Stimulated activated CD8-positive, alpha-beta memory T cell treated with anti-CD3 and anti-CD28 coated beads, Interleukin-15, amount 100 ng/mL, for 24 hours (primary cell): ENCODE measurements at regions not wholly inside any gene's neighbourhood (a gene's known extent, or its start where the extent isn't known, plus 50 kb on each side); places are given as distances from the start of the nearest gene placed in this dataset.
"Not testable (repeated sequence)": the region's sequence is repeated elsewhere in the genome, so short reads cannot be mapped to it uniquely, and the experiment has no call there.

Source experiments
- DNase-seq: peaks from one replicate; pipeline ENCODE4 v3.0.0-alpha.2; 2020; ENCODE audit warnings: low read depth

- DNase-seq, result no peak
These were observed 144.3 kb downstream of the CHIC2 start for GRCh38 chr4:53920116-53920515.

DNA sequence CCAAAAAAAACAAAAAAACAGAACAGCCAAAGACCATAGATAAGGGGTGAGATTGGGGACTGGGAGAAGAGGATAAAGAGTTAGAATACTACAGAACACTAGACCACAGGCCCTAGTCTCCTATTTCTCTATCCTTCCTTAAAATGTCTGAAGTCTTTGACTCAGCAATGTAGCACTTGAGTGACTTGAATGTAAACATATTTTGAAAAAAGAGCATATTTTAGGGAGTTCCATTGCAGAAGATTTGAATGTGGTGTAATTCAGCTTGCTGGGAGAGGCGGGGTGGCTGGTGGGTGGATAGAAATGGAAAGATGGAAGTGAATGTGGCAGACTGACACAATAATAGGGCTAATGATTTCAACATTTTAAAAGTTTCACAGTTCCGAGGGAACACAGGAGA, 144.9 kb downstream of the CHIC2 start:
- DNase-seq, result no peak

- DNase-seq, result no peak
These were observed 146.7 kb downstream of the CHIC2 start for GRCh38 chr4:53917729-53918128.

DNA sequence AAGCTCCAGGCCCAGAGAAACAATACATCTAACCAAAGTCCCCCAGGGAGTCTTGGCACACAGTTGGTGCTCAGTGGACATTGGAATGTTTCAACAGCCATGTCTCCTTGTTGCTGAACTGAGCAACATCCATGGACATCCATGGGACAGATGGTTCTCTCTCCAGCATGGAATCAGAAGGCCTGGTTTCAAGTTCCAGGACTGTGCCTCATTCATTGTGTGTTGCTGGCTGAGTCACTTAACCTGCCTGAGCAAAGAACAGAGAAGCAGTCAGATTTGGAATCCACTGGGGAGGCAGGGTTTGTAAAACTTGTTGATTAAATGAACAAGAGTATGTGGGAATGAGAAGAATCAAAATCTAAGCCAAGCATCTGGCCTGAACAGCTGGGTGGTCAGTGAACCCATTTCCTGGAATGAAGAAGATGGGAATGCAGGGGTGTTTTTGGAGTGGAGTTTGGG, 147.9 kb downstream of the CHIC2 start:
- DNase-seq, result no peak

GRCh38 chr4:53914313-53915016, 149.9 kb downstream of the CHIC2 start:
- DNase-seq, result no peak

DNA sequence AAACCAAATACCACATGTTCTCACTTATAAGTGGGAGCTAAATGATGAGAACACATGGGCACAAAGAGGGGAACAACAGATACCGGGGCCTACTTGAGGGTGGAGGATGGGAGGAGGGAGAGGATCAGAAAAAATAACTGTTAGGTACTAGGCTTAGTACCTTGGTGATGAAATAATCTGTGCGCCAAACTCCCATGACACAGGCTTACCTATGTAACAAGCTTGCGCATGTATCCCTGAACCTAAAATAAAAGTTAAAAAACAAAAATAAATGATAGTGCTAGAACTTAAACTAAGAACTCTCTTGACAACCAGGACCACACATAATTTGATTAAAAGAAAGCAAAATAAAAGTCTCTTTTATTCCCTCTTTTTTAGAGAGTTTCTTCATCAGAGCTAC, 150.6 kb downstream of the CHIC2 start:
- no peak for DNase-seq

DNA sequence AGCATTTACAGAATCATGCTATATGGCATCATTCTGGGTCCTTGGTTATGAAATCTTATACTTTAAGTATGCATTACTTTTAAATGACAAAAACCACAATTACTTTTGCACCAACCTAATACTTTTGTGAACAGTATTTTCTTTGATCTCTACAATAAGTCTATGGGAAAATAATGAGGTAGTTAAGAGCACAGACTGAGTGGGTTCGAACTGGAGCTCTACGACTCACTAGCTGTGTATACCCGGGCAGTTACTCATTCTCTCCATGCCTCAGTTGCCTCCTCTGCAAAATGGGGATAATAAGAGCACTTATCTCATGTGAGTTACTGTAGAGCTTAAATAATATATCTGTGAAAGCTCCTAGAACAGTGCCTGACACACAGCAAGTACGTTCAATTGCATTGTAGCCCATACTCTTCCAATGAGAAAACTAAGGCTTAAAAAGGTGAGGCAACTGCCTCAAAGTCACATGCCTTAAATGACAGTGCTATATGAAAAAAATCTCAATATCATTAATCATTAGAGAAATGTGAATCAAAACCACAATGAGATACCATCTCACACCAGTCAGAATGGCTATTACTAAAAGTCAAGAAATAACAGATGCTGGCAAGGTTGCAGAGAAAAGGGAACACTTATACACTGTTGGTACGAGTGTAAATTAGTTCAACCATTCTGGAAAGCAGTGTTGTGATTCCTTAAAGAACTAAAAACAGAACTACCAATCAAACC, 151.5 kb downstream of the CHIC2 start:
- no peak for DNase-seq

DNA sequence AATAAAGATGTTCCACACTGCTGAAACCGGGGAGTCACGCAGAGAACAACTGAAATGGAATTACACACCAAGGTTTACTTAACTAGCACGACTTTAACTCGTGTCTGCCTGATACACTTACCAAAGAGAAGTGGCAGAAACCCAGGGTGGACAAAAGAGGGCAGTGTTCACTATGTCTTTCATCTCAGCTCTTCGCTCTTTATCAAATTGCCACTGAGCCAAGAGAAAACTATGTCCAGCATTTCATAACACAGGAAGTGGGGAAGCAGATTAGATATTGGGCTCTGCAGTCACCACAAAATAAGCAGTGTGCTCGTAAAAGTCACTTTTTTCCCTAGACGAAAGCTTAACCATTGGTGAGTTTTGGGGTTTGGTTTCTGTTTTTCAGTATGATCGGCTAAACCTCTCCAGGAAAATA, 155.7 kb downstream of the CHIC2 start:
- no peak for DNase-seq

GRCh38 chr4:53907772-53908171, 156.6 kb downstream of the CHIC2 start:
- no peak for DNase-seq

DNA sequence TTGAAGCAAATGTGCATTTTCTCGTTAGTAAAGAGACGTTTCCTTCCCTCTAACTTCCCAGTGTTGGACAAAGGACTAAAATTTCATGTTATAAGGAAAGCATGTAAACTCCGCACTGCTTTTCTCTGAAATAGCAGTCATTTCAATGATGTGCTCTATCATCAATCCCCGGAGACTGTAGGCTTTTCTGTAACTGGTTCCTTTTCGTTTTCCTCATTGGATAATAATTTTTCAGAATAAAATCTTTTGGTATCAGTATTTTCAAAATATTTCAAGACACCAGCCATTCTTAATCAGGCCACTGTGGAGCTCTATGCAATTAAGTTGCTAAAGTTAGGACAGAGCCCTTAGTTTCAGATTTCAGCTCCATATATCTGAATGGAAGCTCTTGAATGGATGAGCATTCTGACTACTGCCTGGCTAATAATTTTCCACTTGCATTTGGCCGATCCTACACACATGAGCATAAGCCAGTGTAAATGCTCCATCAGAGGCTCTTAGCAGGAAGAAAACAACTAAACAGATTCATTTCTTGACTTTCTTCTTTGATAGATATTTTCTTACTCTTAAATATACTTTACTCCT, 157.7 kb downstream of the CHIC2 start:
- DNase-seq, result no peak

GRCh38 chr4:53905941-53906377, 158.4 kb downstream of the CHIC2 start:
- no peak for DNase-seq

DNA sequence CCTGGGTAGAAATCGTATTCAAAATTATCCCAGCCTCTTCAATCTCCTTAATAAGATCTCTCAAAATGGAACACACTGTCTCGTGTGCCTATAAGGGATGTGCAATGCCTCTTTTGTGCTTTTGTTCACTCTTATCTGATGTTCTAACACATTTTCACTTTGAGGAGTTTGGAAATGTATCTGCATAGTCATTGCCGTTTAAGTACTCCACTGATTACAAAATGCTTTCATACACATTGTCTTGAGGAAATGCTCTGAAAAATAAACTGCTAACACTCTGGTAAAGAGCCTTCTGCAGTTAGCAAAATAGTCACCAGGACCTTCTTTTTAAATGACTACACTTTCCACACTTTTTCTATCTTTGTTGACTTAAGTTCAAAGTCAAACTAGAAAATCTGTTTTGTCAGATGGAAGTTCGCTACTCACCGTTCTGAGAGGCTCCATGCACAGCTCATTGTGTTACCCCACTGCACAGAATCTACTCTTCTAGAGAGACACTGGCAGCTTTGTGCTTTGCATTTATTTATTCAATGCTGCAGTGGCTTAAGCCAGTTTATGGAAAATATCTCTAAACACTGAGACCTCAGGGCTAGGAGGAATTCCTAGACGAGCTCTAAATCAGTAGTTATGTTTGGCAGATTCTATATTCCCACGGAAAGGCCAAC, 159.0 kb downstream of the CHIC2 start:
- DNase-seq, result no peak

GRCh38 chr4:53902786-53903185, 161.6 kb downstream of the CHIC2 start:
- no peak for DNase-seq

GRCh38 chr4:53900271-53900649, 164.1 kb downstream of the CHIC2 start:
- DNase-seq, result no peak

- DNase-seq, result no peak
These were observed 164.7 kb downstream of the CHIC2 start for GRCh38 chr4:53899586-53900270.

DNA sequence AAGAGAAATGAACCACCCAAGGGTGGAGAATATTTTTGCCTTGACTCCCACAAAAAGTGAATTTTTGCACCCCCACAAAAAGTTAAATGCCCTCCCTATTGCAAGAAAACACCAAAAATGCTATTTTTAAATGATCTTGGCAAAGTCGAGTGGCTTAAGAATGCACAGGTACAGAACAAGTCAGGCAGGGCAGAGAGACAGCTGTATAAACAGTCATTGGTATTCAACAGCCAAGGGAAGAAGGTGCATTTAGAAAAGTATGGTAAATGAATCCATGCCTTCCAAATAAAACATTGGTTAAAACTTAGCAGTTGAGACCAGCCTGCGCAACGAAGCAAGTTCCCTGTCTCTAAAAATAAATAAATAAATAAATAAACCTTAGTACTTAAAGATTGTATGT, 169.3 kb downstream of the CHIC2 start:
- no peak for DNase-seq

DNA sequence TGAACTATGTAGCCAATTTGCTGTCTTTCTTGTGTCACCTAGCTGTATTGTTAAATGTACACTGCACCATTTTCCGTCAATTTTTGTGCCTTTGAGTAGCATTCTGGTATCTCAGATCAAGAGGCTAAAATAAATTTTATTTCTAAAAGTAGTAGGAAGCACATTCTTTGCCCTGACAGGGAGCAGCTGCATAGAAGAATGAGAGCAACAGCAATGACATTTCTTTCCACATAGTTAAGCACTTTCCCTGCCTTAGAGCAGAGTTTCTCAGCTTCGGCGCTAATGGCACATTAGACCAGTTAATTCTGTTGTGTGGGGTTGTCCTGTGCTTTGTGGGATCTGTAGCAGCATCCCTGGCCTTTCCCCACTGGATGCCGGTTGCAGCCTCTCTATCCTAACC, 173.9 kb downstream of the CHIC2 start:
- DNase-seq, result no peak

- no peak for DNase-seq
These were observed 174.9 kb downstream of the CHIC2 start for GRCh38 chr4:53889326-53890055.

- no peak for DNase-seq
These were observed 178.3 kb downstream of the CHIC2 start for GRCh38 chr4:53886090-53886489.

GRCh38 chr4:53885668-53886067, 178.7 kb downstream of the CHIC2 start:
- DNase-seq, result no peak

DNA sequence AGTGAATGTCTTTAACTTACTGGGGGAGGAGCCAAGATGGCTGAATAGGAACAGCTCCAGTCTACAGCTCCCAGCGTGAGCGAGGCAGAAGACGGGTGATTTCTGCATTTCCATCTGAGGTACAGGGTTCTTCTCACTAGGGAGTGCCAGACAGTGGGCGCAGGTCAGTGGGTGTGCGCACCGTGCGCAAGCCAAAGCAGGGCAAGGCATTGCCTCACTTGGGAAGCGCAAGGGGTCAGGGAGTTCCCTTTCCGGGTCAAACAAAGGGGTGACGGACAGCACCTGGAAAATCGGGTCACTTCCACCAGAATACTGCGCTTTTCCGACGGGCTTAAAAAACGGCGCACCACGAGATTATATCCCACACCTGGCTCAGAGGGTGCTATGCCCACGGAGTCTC, 187.3 kb downstream of the CHIC2 start:
- not testable (repeated sequence) for DNase-seq
